HG02623 (cell line): ENCODE measurements at regions not wholly inside any gene's neighbourhood (a gene's known extent, or its start where the extent isn't known, plus 50 kb on each side); places are given as distances from the start of the nearest gene placed in this dataset.

Source experiments
- ATAC-seq: cut with Tn5 transposase; IDR thresholded peaks from one replicate; pipeline ENCODE4 v1.9.1; 2021; ENCODE audit warnings: moderate library complexity; ENCODE audit not compliant: unreplicated experiment

DNA sequence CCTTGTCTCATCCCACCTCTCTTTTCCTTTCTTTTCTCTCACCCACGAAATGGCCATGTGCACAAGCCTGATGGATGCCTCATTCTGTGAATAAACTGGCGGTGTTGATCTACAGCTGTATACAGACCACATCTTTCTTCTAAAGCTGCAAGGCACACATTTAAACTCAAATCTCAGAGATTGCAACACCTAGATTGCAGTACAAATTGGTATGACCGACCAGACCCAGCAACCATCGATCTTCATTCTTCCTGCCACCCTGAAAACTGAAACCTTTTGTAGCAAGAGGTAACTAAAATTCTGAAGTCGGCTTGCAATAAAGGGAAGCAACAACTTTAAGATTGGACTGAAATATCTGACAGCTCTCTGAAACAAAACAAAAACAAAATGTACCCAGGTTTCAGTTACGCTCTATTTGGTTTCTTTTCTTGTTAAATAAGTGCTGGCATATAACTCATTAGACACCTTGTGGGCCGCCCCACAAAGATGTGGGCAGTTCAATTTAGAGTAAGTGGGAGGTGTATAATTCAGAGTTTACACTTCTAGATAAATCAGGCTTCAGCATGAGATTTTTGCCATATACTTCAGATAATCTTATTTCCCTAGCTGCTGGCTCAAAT lies 390.0 kb upstream of the NOVA1 start:
- no peak for ATAC-seq

DNA sequence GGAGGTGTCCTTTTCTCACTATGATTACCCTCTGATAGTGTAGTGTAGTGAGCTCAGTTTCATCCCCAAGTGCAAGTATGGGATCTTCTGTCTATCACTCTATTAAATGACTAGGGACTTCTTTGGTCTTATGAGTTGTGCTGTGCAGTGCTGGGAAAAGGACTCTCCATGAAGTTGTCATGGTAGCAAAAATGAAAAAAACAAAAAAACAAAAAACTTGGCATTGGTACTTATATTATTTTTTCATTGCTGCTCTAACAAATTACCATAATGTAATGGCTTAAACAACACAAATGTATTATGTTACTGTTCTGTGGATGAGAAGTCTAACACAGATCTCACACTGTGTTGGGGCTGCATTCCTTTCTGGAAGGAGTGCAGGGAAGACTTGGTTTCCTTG lies 393.1 kb upstream of the NOVA1 start:
- ATAC-seq: no peak

GRCh38 chr14:26992403-26993115 lies 394.7 kb upstream of the NOVA1 start:
- ATAC-seq: no peak

- no peak for ATAC-seq
Observed at GRCh38 chr14:26993556-26993955, 395.7 kb upstream of the NOVA1 start.

DNA sequence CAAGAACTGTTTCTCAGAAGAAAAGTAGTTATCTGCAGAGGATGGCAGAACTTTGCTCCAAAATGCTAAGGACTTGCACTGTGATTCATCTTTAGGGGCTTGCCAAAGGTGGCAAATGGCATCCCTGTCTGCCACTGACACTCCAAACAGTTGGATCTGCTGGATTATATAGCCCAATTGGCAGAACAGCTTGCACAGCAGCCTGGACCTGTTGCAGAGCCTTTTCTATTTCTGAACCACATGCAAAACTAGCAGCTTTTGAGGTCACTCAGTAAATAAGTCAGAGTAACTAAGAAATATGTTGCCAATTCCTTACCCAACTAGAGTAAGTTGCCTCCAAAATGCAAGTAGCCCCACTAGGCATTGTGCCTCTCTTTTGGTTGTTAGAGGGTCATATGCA lies 397.5 kb upstream of the NOVA1 start:
- no peak for ATAC-seq

DNA sequence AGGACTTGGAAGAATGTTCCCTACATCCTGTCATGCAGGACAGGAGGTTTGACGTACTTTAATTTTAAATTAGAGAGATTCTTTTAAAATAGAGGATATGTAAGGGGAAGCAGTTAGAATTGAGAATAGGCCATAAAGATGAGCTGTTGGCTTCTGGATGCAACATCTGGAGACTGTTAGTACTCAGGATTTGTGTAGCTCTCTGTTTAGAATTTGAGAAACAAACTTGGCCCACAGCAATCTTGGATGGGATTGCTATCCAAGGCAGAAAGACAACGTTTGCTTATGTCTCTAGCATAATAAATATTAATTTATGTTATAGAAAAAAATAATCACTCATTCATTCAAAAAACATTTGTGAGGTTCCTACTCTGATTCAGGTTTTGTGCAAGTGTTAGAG lies 398.4 kb upstream of the NOVA1 start:
- ATAC-seq: no peak

DNA sequence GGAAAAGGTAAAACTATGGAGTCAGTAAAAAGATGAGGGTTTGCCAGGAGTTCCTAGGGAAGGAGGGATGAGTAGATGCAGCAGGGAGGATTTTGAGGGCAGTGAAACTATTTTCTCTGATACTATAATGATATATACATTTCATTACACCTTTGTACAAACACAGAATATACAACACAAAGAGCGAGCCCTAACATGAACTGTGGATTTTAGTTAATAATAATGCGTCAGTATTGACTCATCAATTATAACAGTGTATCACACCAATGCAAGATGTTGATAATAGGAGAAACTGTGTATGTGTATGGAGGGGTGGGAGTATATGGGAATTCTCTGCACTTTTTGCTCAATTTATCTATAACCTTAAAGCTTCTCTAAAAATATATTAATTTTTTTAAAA lies 404.3 kb upstream of the NOVA1 start:
- ATAC-seq: no peak

DNA sequence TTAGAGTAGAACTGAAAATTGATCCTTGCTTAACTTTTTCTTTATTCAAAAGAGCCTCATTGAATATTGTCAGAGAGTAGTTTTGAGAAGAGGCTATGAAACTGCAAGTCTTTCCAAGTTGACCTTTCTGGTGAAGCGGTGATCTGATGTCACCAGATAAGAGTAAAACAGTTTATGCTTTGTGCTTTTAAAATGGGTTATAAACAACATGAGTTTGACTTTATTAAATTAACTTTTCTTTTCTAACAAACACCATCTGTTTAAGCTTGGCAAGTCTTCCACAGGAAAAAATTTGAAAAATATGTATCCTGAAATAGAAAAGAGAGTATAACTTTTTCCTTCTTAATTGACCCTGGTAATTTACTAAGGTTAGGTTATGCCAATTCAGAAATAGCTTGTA lies 408.7 kb upstream of the NOVA1 start:
- ATAC-seq: no peak

DNA sequence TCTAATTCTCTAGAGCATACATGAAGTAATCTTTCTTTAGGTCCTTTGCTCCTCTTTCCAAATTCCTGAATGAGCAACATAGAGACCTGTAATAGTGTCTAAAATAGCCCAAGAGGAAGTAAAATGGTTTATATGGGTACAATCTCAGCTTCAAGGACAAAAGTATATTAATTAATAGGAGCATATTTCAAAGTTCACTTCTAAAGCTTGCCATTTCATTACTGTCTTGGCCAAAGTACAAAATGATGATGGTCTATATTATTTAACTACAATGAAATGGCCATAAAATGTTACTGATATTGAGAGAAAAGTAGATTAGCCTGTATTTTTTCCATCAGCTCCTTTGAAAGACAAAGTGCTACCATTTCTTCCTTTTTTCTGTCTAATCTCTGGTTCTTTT lies 410.4 kb upstream of the NOVA1 start:
- ATAC-seq: no peak

DNA sequence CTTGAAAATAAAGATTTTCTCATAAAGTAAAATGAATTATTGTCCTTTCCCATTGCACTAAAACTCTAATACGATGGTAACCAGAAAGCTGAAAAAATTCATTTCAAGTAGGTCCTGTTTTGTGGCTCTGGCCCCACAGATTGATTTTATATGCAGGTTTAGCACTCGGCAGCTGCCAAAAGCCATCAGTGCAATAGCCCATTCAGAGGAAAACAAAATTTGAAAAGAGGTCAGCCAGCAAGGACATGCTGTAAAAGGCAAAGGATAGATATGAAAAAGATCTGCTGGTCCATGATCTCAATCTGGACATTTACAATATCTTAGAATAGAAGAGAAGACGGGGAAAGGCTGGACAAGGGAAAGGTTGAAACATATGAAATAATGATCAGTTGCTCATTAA lies 414.8 kb upstream of the NOVA1 start:
- ATAC-seq: no peak

- ATAC-seq: no peak
Observed at GRCh38 chr14:27013678-27014077, 415.8 kb upstream of the NOVA1 start.

DNA sequence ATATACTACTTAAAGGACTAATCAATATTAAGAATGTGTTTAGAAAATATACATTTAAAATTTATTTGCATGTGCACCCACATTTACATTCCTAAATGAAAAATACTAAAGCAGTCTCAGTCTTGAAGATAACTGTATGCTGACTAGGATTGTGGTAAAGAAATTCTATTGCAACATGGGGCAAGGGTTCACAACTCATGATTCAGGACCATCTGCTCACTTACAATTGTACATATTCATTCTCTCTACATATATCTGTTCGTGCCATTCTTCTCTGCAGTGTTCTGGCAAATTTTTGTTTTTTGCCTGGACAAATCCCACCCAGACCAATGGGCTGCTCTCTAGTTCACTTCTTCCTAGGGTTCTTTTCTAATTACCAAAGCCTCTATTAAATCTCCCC lies 417.2 kb upstream of the NOVA1 start:
- ATAC-seq: no peak

DNA sequence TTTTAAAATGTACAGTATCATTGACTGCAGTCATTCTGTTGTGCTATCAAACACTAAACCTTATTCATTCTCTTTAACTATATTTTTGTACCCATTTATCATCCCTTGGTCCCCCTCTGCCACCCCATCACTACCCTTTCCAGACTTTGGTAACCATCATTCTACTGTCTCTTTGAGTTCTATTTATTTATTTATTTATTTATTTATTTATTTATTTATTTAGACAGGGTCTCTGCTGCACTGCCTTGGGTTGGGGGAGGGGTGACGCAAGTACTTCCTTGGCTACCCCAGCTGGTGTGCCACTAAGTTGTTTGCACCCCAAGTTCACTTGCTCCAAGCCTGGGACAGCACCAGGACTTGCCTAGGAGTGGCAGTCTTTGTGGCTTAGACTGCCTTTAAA lies 427.8 kb upstream of the NOVA1 start:
- ATAC-seq: no peak

- ATAC-seq: no peak
Observed at GRCh38 chr14:27026097-27026496, 428.3 kb upstream of the NOVA1 start.

- ATAC-seq: no peak
Observed at GRCh38 chr14:27040552-27040951, 442.7 kb upstream of the NOVA1 start.

GRCh38 chr14:27049701-27050100 lies 451.9 kb upstream of the NOVA1 start:
- no peak for ATAC-seq

DNA sequence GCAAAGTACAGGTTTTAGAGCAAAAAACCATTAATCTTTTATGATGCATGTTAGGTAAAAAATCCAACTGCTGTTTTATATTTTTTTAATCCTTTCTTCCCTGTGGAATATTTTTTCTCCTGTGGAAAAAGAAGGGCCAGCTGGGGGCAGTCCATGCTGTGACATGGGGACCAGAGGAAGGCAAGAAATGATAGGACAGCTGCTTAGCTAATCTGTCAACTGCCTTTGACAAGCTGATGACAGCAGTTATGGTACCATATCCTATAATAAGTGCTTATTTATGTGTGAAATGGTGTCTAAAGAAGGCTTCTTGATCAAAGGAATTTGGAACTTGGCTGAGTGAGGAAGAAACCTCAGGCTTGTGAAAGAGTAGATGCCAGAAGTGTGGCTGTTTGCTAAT lies 452.4 kb upstream of the NOVA1 start:
- no peak for ATAC-seq

- ATAC-seq: no peak
Observed at GRCh38 chr14:27056586-27056985, 458.8 kb upstream of the NOVA1 start.

DNA sequence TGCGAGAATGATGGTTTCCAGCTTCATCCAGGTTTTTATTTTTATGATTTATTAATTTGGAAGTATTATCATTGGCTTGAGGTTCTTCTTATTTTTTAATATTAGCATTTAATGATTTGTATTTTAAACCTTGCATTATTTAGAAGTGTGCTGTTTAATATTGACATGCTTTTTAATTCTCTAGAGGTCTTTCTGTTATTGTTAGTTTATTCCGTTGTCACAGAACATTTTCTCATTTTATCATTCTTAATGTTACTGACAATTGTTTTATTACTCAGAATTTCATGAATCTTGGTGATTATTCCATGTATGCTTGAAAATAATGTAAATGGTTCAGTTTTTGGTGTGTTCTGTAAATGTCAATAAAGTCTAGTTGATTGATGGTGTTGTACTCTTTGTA lies 463.5 kb upstream of the NOVA1 start:
- no peak for ATAC-seq

- ATAC-seq: no peak
Observed at GRCh38 chr14:27063959-27064358, 466.1 kb upstream of the NOVA1 start.

GRCh38 chr14:27065886-27066285 lies 468.1 kb upstream of the NOVA1 start:
- no peak for ATAC-seq

DNA sequence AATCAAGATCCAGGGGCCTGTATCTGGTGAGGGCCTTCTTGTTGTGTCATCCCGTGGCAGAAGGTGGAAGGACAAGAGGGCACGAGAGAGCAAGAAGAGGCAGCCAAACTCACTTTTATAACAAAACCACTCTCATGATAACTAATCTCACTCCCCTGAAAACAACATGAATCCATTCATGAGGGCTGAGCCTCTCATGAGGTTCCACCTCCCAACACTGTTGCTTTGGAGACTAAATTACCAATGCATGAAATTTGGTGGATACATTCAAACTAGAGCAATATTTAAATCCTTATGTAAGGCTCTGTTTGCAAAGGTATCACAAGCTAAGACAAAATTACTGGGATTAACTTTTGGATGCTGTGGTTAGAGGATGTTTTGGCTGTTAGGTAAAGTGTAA lies 470.1 kb upstream of the NOVA1 start:
- ATAC-seq: no peak

DNA sequence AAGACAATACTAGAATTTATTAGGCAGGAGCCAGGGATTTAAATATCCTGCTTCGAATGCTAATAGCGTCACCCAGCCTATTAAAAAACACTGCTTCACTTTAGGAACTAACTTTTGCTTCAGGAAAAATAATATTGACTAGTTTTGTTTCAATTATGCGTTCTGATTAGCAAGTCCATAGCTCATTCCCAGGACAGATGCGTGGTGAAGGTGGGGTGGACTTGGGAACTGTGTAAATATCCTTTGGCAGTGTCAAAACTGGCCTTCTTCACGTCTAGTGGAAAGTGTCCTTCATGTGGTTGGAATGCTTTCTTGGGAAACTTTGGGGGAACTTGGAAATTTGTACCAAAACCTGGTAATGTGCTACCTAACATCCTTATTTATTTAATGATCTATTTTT lies 474.8 kb upstream of the NOVA1 start:
- no peak for ATAC-seq
